ENCODE measurements at regions not wholly inside any gene's neighbourhood (a gene's known extent, or its start where the extent isn't known, plus 50 kb on each side); places are given as distances from the start of the nearest gene placed in this dataset.
A peak's percentile ranks its signal among the peaks of the same experiment; 100 is the strongest.
"Not testable (repeated sequence)": the region's sequence is repeated elsewhere in the genome, so short reads cannot be mapped to it uniquely, and the experiment has no call there.

- no peak for DNase-seq
Measured at GRCh38 chr17:68142595-68142994, 105.2 kb upstream of the AMZ2 start.

- no peak for DNase-seq
Measured at GRCh38 chr17:68143425-68143824, 104.4 kb upstream of the AMZ2 start.

GRCh38 chr17:68145088-68145487 lies 102.8 kb upstream of the AMZ2 start:
- DNase-seq, result no peak

- no peak for DNase-seq
Measured at GRCh38 chr17:68148936-68149335, 98.9 kb upstream of the AMZ2 start.

GRCh38 chr17:68152161-68152571 lies 95.7 kb upstream of the AMZ2 start:
- DNase-seq, result no peak

- no peak for DNase-seq
Measured at GRCh38 chr17:68155692-68156091, 92.2 kb upstream of the AMZ2 start.

GRCh38 chr17:68161644-68162428 lies 86.0 kb upstream of the AMZ2 start:
- no peak for DNase-seq

GRCh38 chr17:68168273-68169164 lies 79.3 kb upstream of the AMZ2 start:
- DNase-seq, result not testable (repeated sequence)

GRCh38 chr17:68169165-68169821 lies 78.5 kb upstream of the AMZ2 start:
- DNase-seq, result not testable (repeated sequence)

- DNase-seq, result no peak
Measured at GRCh38 chr17:68169840-68170239, 78.0 kb upstream of the AMZ2 start.

GRCh38 chr17:68170246-68170645 lies 77.6 kb upstream of the AMZ2 start:
- no peak for DNase-seq

- DNase-seq, result peak; percentile 70
Measured at GRCh38 chr17:68172461-68172954, 75.3 kb upstream of the AMZ2 start.

GRCh38 chr17:68175416-68175815 lies 72.4 kb upstream of the AMZ2 start:
- DNase-seq, result no peak

- no peak for DNase-seq
Measured at GRCh38 chr17:68175905-68176304, 71.9 kb upstream of the AMZ2 start.

GRCh38 chr17:68176718-68177117 lies 71.1 kb upstream of the AMZ2 start:
- DNase-seq, result no peak

- no peak for DNase-seq
Measured at GRCh38 chr17:68178831-68179230, 69.0 kb upstream of the AMZ2 start.

- no peak for DNase-seq
Measured at GRCh38 chr17:68179236-68179925, 68.5 kb upstream of the AMZ2 start.

GRCh38 chr17:68179926-68180285 lies 67.9 kb upstream of the AMZ2 start:
- no peak for DNase-seq

- DNase-seq, result no peak
Measured at GRCh38 chr17:68182011-68182306, 65.9 kb upstream of the AMZ2 start.

- DNase-seq, result peak; percentile 46
Measured at GRCh38 chr17:68182940-68183551, 64.8 kb upstream of the AMZ2 start.

- DNase-seq, result no peak
Measured at GRCh38 chr17:68184141-68184571, 63.7 kb upstream of the AMZ2 start.

- DNase-seq, result no peak
Measured at GRCh38 chr17:68184816-68185436, 62.9 kb upstream of the AMZ2 start.
